Endothelial cell of umbilical vein (primary cell): ENCODE measurements at regions not wholly inside any gene's neighbourhood (a gene's known extent, or its start where the extent isn't known, plus 50 kb on each side); places are given as distances from the start of the nearest gene placed in this dataset.

Source experiments
- BruUV-seq: library from RNA; stranded (reverse); fragments of 400-500 nt; replicated peaks from 2 replicates; lab custom pipeline; 2021; lab: Mats Ljungman, UMichigan
- CTCF ChIA-PET: fragments of 300-600, 350-600 bp; sonication (Branson Sonifier 250); formaldehyde crosslinking; loops from one replicate; lab custom pipeline; 2021; ENCODE audit warnings: antibody characterized with exemption, inconsistent platforms; lab: Charles Lee
- POLR2A ChIA-PET: fragments of 300-600, 350-600 bp; sonication (Branson Sonifier 250); formaldehyde crosslinking; loops from one replicate; lab custom pipeline; 2021; ENCODE audit warnings: antibody characterized with exemption, inconsistent platforms; lab: Charles Lee
- DNase-seq: peaks from one replicate; pipeline ENCODE4 v3.0.0-alpha.2; 2011; ENCODE audit warnings: low read depth, low spot score
- FAIRE-seq: peaks from 2 replicates; lab custom pipeline; 2011; peaks lifted over from hg19 to GRCh38; lab: Jason Lieb, UNC
- H2AFZ ChIP-seq: 2 replicates; pipeline ENCODE4 v1.6.0; 2012; ENCODE audit warnings: low read depth, low read length, control low read depth, inconsistent platforms
- H3K27ac ChIP-seq: 2 replicates; pipeline ENCODE4 v1.5.1; 2011; ENCODE audit warnings: low read depth, mild to moderate bottlenecking, control low read depth, low read length, moderate library complexity; ENCODE audit not compliant: insufficient read depth
- H3K27me3 ChIP-seq, 2 experiments: 2 replicates each; pipeline versions ENCODE4 v1.6.0 to v1.6.1; 2011; ENCODE audit warnings: low read length in 2 of 2, mixed read lengths in 1 of 2; ENCODE audit not compliant: control insufficient read depth in 2 of 2, insufficient read depth in 2 of 2
- H3K36me3 ChIP-seq, 2 experiments: 2 replicates in 1 of 2; 3 replicates in 1 of 2; pipeline ENCODE4 v1.5.1; 2011; ENCODE audit warnings: low read length in 2 of 2, mild to moderate bottlenecking in 1 of 2, moderate library complexity in 1 of 2; ENCODE audit not compliant: control insufficient read depth in 2 of 2, insufficient read depth in 2 of 2; ENCODE audit errors: extremely low read depth in 1 of 2
- H3K4me1 ChIP-seq: 3 replicates; pipeline ENCODE4 v1.5.1; 2011; ENCODE audit warnings: mild to moderate bottlenecking, low read length; ENCODE audit not compliant: control insufficient read depth, insufficient read depth; ENCODE audit errors: extremely low read depth
- H3K4me2 ChIP-seq: 2 replicates; pipeline ENCODE4 v1.6.1; 2011; ENCODE audit warnings: low read length, control low read depth, mixed read lengths; ENCODE audit not compliant: insufficient read depth
- H3K4me3 ChIP-seq, 3 experiments: fragments of 200-600 bp in 1 of 3; sonication (generic), shearing (Covaris generic) in 1 of 3; replicated peaks in 1 of 3; 2 replicates each; pipeline ENCODE4 v1.5.1; 2011 to 2016; ENCODE audit warnings: control low read depth in 3 of 3, low read length in 3 of 3, mild to moderate bottlenecking in 2 of 3, inconsistent platforms in 1 of 3, low read depth in 1 of 3, moderate library complexity in 1 of 3; ENCODE audit not compliant: insufficient read depth in 1 of 3
- H3K79me2 ChIP-seq: 2 replicates; pipeline ENCODE4 v1.6.0; 2012; ENCODE audit warnings: low read length, inconsistent platforms; ENCODE audit not compliant: control insufficient read depth, insufficient read depth
- H3K9ac ChIP-seq: replicated peaks from 2 replicates; pipeline ENCODE3; 2011; ENCODE audit warnings: low read length, control low read depth; ENCODE audit not compliant: insufficient read depth; ENCODE audit errors: extremely low read depth
- H3K9me1 ChIP-seq: replicated peaks from 3 replicates; pipeline ENCODE4 v1.6.0; 2011; ENCODE audit warnings: mild to moderate bottlenecking, low read length; ENCODE audit not compliant: control insufficient read depth, insufficient read depth; ENCODE audit errors: extremely low read depth
- H3K9me3 ChIP-seq: replicated peaks from 2 replicates; pipeline ENCODE4 v1.5.1; 2012; ENCODE audit warnings: low read length, inconsistent platforms; ENCODE audit not compliant: control insufficient read depth, insufficient read depth
- H4K20me1 ChIP-seq: replicated peaks from 2 replicates; pipeline ENCODE3; 2011; ENCODE audit warnings: mild to moderate bottlenecking, low read length; ENCODE audit not compliant: control insufficient read depth, insufficient read depth; ENCODE audit errors: extremely low read depth
- EZH2 ChIP-seq: IDR thresholded peaks from 2 replicates; pipeline ENCODE4 v1.6.1; 2012; ENCODE audit warnings: borderline replicate concordance, low read depth, mild to moderate bottlenecking, moderate library complexity, low read length, inconsistent platforms; ENCODE audit not compliant: severe bottlenecking
- FOS ChIP-seq: IDR thresholded peaks from 2 replicates; pipeline ENCODE4 v1.6.1; 2011; ENCODE audit warnings: mild to moderate bottlenecking, low read length, moderate library complexity, borderline replicate concordance; ENCODE audit not compliant: insufficient read depth
- GATA2 ChIP-seq: IDR thresholded peaks from 2 replicates; pipeline ENCODE4 v1.7.0; 2011; ENCODE audit warnings: low read depth, mild to moderate bottlenecking, moderate library complexity, mixed read lengths, low read length; ENCODE audit not compliant: insufficient read length, insufficient read depth
- JUN ChIP-seq: IDR thresholded peaks from 2 replicates; pipeline ENCODE4 v1.6.1; 2011; ENCODE audit warnings: borderline replicate concordance, low read depth; ENCODE audit not compliant: insufficient read length, insufficient read depth
- MYC ChIP-seq: IDR thresholded peaks from one replicate; pipeline ENCODE4 v1.6.1; 2011; ENCODE audit warnings: mild to moderate bottlenecking, low read depth, low read length
- POLR2A ChIP-seq: IDR thresholded peaks from 2 replicates; pipeline ENCODE4 v1.6.1; 2012; ENCODE audit warnings: low read depth, mild to moderate bottlenecking, control low read depth, low read length
- POLR2AphosphoS5 ChIP-seq: IDR thresholded peaks from 2 replicates; pipeline ENCODE4 v1.6.1; 2012; ENCODE audit warnings: low read depth, mild to moderate bottlenecking, control low read depth, low read length, moderate library complexity; ENCODE audit not compliant: insufficient read depth
- dilution Hi-C: fragments of 300-500 bp; cut with MboI; formaldehyde crosslinking; loops from one replicate; pipeline ENCODE4 v1.15.0; 2019; ENCODE audit warnings: low sequenced_read_pairs; ENCODE audit not compliant: extremely low pct_ligation_motif_present
- intact Hi-C: fragments of 100-400 bp; cut with micrococcal nuclease; formaldehyde crosslinking; loops from one replicate; pipeline ENCODE4 v1.10.0; 2022
- TF ChIP-seq, protein P1 (sequence below), 2 donors: IDR thresholded peaks; 1 replicate in 1 of 2; 2 replicates in 1 of 2; pipeline ENCODE4 v1.5.1; 2011; ENCODE audit warnings: low read length in 2 of 2, mild to moderate bottlenecking in 2 of 2, moderate library complexity in 2 of 2, control low read depth in 1 of 2, inconsistent platforms in 1 of 2, low read depth in 1 of 2; ENCODE audit not compliant: insufficient read depth in 1 of 2; ENCODE audit errors: extremely low read depth in 1 of 2
- TF ChIP-seq, protein P2 (sequence below): IDR thresholded peaks from 2 replicates; pipeline ENCODE4 v1.6.1; 2011; ENCODE audit not compliant: insufficient read depth, insufficient read length

- DNase-seq (no peak), FAIRE-seq (no peak)
- Histone ChIP-seq H4K20me1 (no peaks in the 10 kb centered on the region), H3K9ac (no peak overlapping the region), H3K79me2 (no peaks in the 10 kb centered on the region), H3K4me1 (no peaks in the 10 kb centered on the region), H3K4me3 (no peak overlapping the region), H3K9me1 (no peaks in the 10 kb centered on the region), H3K4me2 (no peak overlapping the region), H3K27ac (no peak overlapping the region), H2AFZ (no peak overlapping the region), H3K27me3 (no peaks in the 10 kb centered on the region), H3K9me3 (no peaks in the 10 kb centered on the region), H3K36me3 (no peaks in the 10 kb centered on the region)
- POLR2A ChIA-PET = no interaction called here
- intact Hi-C loops (no loop called here), dilution Hi-C loops (no loop called here)
- TF ChIP-seq POLR2A = no peak
- TF ChIP-seq, protein P1, sequence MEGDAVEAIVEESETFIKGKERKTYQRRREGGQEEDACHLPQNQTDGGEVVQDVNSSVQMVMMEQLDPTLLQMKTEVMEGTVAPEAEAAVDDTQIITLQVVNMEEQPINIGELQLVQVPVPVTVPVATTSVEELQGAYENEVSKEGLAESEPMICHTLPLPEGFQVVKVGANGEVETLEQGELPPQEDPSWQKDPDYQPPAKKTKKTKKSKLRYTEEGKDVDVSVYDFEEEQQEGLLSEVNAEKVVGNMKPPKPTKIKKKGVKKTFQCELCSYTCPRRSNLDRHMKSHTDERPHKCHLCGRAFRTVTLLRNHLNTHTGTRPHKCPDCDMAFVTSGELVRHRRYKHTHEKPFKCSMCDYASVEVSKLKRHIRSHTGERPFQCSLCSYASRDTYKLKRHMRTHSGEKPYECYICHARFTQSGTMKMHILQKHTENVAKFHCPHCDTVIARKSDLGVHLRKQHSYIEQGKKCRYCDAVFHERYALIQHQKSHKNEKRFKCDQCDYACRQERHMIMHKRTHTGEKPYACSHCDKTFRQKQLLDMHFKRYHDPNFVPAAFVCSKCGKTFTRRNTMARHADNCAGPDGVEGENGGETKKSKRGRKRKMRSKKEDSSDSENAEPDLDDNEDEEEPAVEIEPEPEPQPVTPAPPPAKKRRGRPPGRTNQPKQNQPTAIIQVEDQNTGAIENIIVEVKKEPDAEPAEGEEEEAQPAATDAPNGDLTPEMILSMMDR (IDR thresholded peaks at IDR 0.05; ENCODE audit: extremely low read depth in 1 of 2, insufficient read depth in 1 of 2, low read depth in 1 of 2, low read length in 2 of 2) = no peak
- TF ChIP-seq MYC = no peak
- no peak for TF ChIP-seq GATA2
- no peak for TF ChIP-seq EZH2
- TF ChIP-seq JUN = no peak
- TF ChIP-seq, protein P2, sequence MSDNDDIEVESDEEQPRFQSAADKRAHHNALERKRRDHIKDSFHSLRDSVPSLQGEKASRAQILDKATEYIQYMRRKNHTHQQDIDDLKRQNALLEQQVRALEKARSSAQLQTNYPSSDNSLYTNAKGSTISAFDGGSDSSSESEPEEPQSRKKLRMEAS = no peak
- TF ChIP-seq POLR2AphosphoS5 = no peak
- no peak for TF ChIP-seq FOS
- CTCF ChIA-PET = no interaction called here
- BruUV-seq = no TSS peak
Observed at GRCh38 chr6:141050471-141050870, 1082.3 kb upstream of the GJE1 start.
